HG03066 (cell line): ENCODE measurements at regions not wholly inside any gene's neighbourhood (a gene's known extent, or its start where the extent isn't known, plus 50 kb on each side); places are given as distances from the start of the nearest gene placed in this dataset.
"Not testable (repeated sequence)": the region's sequence is repeated elsewhere in the genome, so short reads cannot be mapped to it uniquely, and the experiment has no call there.

Source experiments
- ATAC-seq: cut with Tn5 transposase; IDR thresholded peaks from one replicate; pipeline ENCODE4 v1.9.1; 2021; ENCODE audit warnings: low read depth; ENCODE audit not compliant: unreplicated experiment

- no peak for ATAC-seq
Measured at GRCh38 chr2:129469871-129470270, 509.6 kb upstream of the RAB6C start.

GRCh38 chr2:129478902-129479517 is 500.5 kb upstream of the RAB6C start:
- no peak for ATAC-seq

- no peak for ATAC-seq
Measured at GRCh38 chr2:129479892-129480291, 499.6 kb upstream of the RAB6C start.

GRCh38 chr2:129480790-129481189 is 498.7 kb upstream of the RAB6C start:
- ATAC-seq, result no peak

GRCh38 chr2:129481306-129482219 is 497.9 kb upstream of the RAB6C start:
- no peak for ATAC-seq

GRCh38 chr2:129482626-129483025 is 496.8 kb upstream of the RAB6C start:
- ATAC-seq, result no peak

GRCh38 chr2:129483366-129483765 is 496.1 kb upstream of the RAB6C start:
- no peak for ATAC-seq

GRCh38 chr2:129484999-129485897 is 494.2 kb upstream of the RAB6C start:
- ATAC-seq, result no peak

- ATAC-seq, result no peak
Measured at GRCh38 chr2:129488376-129488775, 491.1 kb upstream of the RAB6C start.

- no peak for ATAC-seq
Measured at GRCh38 chr2:129490641-129491040, 488.8 kb upstream of the RAB6C start.

GRCh38 chr2:129491308-129491707 is 488.2 kb upstream of the RAB6C start:
- no peak for ATAC-seq

- ATAC-seq, result no peak
Measured at GRCh38 chr2:129492548-129492947, 486.9 kb upstream of the RAB6C start.

GRCh38 chr2:129499747-129500146 is 479.7 kb upstream of the RAB6C start:
- ATAC-seq, result no peak

- ATAC-seq, result no peak
Measured at GRCh38 chr2:129502781-129503180, 476.7 kb upstream of the RAB6C start.

- no peak for ATAC-seq
Measured at GRCh38 chr2:129504646-129505045, 474.8 kb upstream of the RAB6C start.

- no peak for ATAC-seq
Measured at GRCh38 chr2:129518937-129519336, 460.5 kb upstream of the RAB6C start.

GRCh38 chr2:129532158-129532557 is 447.3 kb upstream of the RAB6C start:
- not testable (repeated sequence) for ATAC-seq

- no peak for ATAC-seq
Measured at GRCh38 chr2:129548880-129549279, 430.6 kb upstream of the RAB6C start.

- no peak for ATAC-seq
Measured at GRCh38 chr2:129550536-129550935, 428.9 kb upstream of the RAB6C start.

- no peak for ATAC-seq
Measured at GRCh38 chr2:129554373-129554772, 425.1 kb upstream of the RAB6C start.

- no peak for ATAC-seq
Measured at GRCh38 chr2:129559101-129559500, 420.4 kb upstream of the RAB6C start.
